GM23338 (cell line): ENCODE measurements at regions not wholly inside any gene's neighbourhood (a gene's known extent, or its start where the extent isn't known, plus 50 kb on each side); places are given as distances from the start of the nearest gene placed in this dataset.

Source experiments
- ATAC-seq: fragments of 200-7000 bp; cut with Tn5 transposase; 3 replicates; pipeline ENCODE4 v1.9.1; 2020
- DNase-seq: peaks from one replicate; pipeline ENCODE4 v3.0.0-alpha.2; 2015; ENCODE audit warnings: low spot score
- H2AFZ ChIP-seq: fragments of 200-600 bp; sonication (generic); 2 replicates; pipeline ENCODE4 v1.8.0; 2016; ENCODE audit warnings: antibody characterized with exemption, mild to moderate bottlenecking, moderate library complexity
- H3F3A ChIP-seq: fragments of 200-600 bp; sonication (generic); replicated peaks from 2 replicates; pipeline ENCODE4 v1.8.0; 2017; ENCODE audit warnings: antibody characterized with exemption, mixed run types, low read depth
- H3K27ac ChIP-seq: fragments of 200-600 bp; sonication (generic); 2 replicates; pipeline ENCODE4 v1.6.1; 2016; ENCODE audit warnings: low read depth
- H3K27me3 ChIP-seq: fragments of 200-600 bp; sonication (generic); 2 replicates; pipeline ENCODE4 v1.8.0; 2016; ENCODE audit warnings: mild to moderate bottlenecking, mixed run types, moderate library complexity; ENCODE audit not compliant: insufficient read depth
- H3K36me3 ChIP-seq: fragments of 200-600 bp; sonication (generic); 2 replicates; pipeline ENCODE4 v1.8.0; 2016; ENCODE audit warnings: mild to moderate bottlenecking; ENCODE audit not compliant: insufficient read depth
- H3K4me1 ChIP-seq: fragments of 200-600 bp; sonication (generic); 2 replicates; pipeline ENCODE4 v1.8.0; 2016; ENCODE audit warnings: mild to moderate bottlenecking, moderate library complexity; ENCODE audit not compliant: insufficient read depth
- H3K4me2 ChIP-seq: fragments of 200-600 bp; sonication (generic); 2 replicates; pipeline ENCODE4 v1.7.1; 2017; ENCODE audit warnings: mixed run types
- H3K4me3 ChIP-seq: fragments of 200-600 bp; sonication (generic); 2 replicates; pipeline ENCODE4 v1.6.1; 2016; ENCODE audit warnings: mixed run types
- H3K79me2 ChIP-seq: fragments of 200-600 bp; sonication (generic); replicated peaks from 2 replicates; pipeline ENCODE4 v1.8.0; 2017; ENCODE audit warnings: mild to moderate bottlenecking; ENCODE audit not compliant: insufficient read depth
- H3K9me2 ChIP-seq: fragments of 200-600 bp; sonication (generic); 2 replicates; pipeline ENCODE4 v1.8.0; 2017; ENCODE audit not compliant: insufficient read depth
- H4K20me1 ChIP-seq: fragments of 200-600 bp; sonication (generic); replicated peaks from 2 replicates; pipeline ENCODE4 v1.8.0; 2017; ENCODE audit warnings: mild to moderate bottlenecking; ENCODE audit not compliant: insufficient read depth
- H3K27ac Mint-ChIP-seq: 2 replicates; pipeline ENCODE4 v1.8.0; 2020; ENCODE audit warnings: inconsistent platforms, mild to moderate bottlenecking, moderate library complexity, mixed read lengths
- H3K27me3 Mint-ChIP-seq: 3 replicates; pipeline ENCODE4 v1.8.0; 2022; ENCODE audit warnings: low read depth, mild to moderate bottlenecking, moderate library complexity, mixed read lengths, inconsistent platforms; ENCODE audit not compliant: insufficient read depth, poor library complexity
- H3K36me3 Mint-ChIP-seq: 3 replicates; pipeline ENCODE4 v1.8.0; 2021; ENCODE audit warnings: low read depth, mild to moderate bottlenecking, inconsistent platforms, moderate library complexity, mixed read lengths
- H3K4me1 Mint-ChIP-seq: 3 replicates; pipeline ENCODE4 v1.8.0; 2020; ENCODE audit warnings: mild to moderate bottlenecking, inconsistent platforms, mixed read lengths
- H3K4me3 Mint-ChIP-seq: 3 replicates; pipeline ENCODE4 v1.8.0; 2021; ENCODE audit warnings: moderate library complexity, mild to moderate bottlenecking, inconsistent platforms, mixed read lengths
- H3K9me3 Mint-ChIP-seq: 3 replicates; pipeline ENCODE4 v1.8.0; 2020; ENCODE audit warnings: moderate library complexity, mild to moderate bottlenecking, inconsistent platforms, mixed read lengths
- CREB1 ChIP-seq: fragments of 250-450 bp; sonication (Bioruptor Pico); IDR thresholded peaks from 2 replicates; pipeline ENCODE4 v1.5.0; 2020; ENCODE audit warnings: low read depth, mild to moderate bottlenecking, moderate library complexity
- EZH2 ChIP-seq: fragments of 200-600 bp; sonication (generic); IDR thresholded peaks from one replicate; pipeline ENCODE4 v1.8.0; 2017; ENCODE audit warnings: antibody characterized with exemption, mild to moderate bottlenecking, low read depth; ENCODE audit not compliant: unreplicated experiment
- EZH2phosphoT487 ChIP-seq: fragments of 200-600 bp; sonication (generic); IDR thresholded peaks from one replicate; pipeline ENCODE4 v1.8.1; 2018; ENCODE audit warnings: antibody characterized with exemption; ENCODE audit not compliant: unreplicated experiment
- JUNB ChIP-seq: IDR thresholded peaks from one replicate; pipeline ENCODE4 v1.6.1; 2016; ENCODE audit warnings: antibody characterized with exemption; ENCODE audit not compliant: unreplicated experiment
- NANOG ChIP-seq: IDR thresholded peaks from 2 replicates; pipeline ENCODE4 v1.6.1; 2016; ENCODE audit warnings: antibody characterized with exemption, borderline replicate concordance
- POLR2AphosphoS5 ChIP-seq: IDR thresholded peaks from 2 replicates; pipeline ENCODE4 v1.6.1; 2016; ENCODE audit warnings: antibody characterized with exemption, low read depth
- REST ChIP-seq: IDR thresholded peaks from one replicate; pipeline ENCODE4 v1.6.1; 2018; ENCODE audit warnings: antibody characterized with exemption; ENCODE audit not compliant: unreplicated experiment
- STAT1 ChIP-seq: IDR thresholded peaks from one replicate; pipeline ENCODE4 v1.6.1; 2016; ENCODE audit warnings: antibody characterized with exemption; ENCODE audit not compliant: unreplicated experiment
- ZNF331 ChIP-seq: fragments of 250-450 bp; sonication (Bioruptor Pico); IDR thresholded peaks from 2 replicates; pipeline ENCODE4 v1.5.0; 2020; ENCODE audit warnings: low read depth, mild to moderate bottlenecking, moderate library complexity
- ZNF462 ChIP-seq: fragments of 250-450 bp; sonication (Bioruptor Pico); IDR thresholded peaks from 2 replicates; pipeline ENCODE4 v1.5.0; 2020; ENCODE audit warnings: mild to moderate bottlenecking, moderate library complexity
- TF ChIP-seq, protein P1 (sequence below), 2 experiments: fragments of 200-600 bp in 1 of 2; sonication (generic) in 1 of 2; conservative IDR thresholded peaks; 2 replicates each; pipeline versions ENCODE4 v1.5.1 to v1.6.1; 2016 to 2017; ENCODE audit warnings: antibody characterized with exemption in 2 of 2, low read depth in 2 of 2, mild to moderate bottlenecking in 2 of 2, moderate library complexity in 1 of 2
- TF ChIP-seq, protein P2 (sequence below): IDR thresholded peaks from 2 replicates; pipeline ENCODE4 v1.6.1; 2016; ENCODE audit warnings: antibody characterized with exemption

- Mint-ChIP-seq H3K9me3 (no peaks in the 10 kb centered on the region), H3K4me1 (no peaks in the 10 kb centered on the region), H3K27ac (no peak overlapping the region), H3K27me3 (peaks cover 3% of the 10 kb centered on the region), H3K4me3 (no peak overlapping the region), H3K36me3 (no peaks in the 10 kb centered on the region; the same call in 2 of the 3 replicates)
- Histone ChIP-seq H3K36me3 (no peaks in the 10 kb centered on the region), H3K79me2 (no peaks in the 10 kb centered on the region), H3K27me3 (no peaks in the 10 kb centered on the region), H3K4me2 (no peak overlapping the region), H3F3A (no peaks in the 10 kb centered on the region), H3K4me3 (no peak overlapping the region), H3K27ac (no peak overlapping the region), H2AFZ (no peak overlapping the region), H3K9me2 (no peaks in the 10 kb centered on the region), H3K4me1 (no peaks in the 10 kb centered on the region), H4K20me1 (no peaks in the 10 kb centered on the region)
- DNase-seq: no peak
- ATAC-seq: no peak
- TF ChIP-seq EZH2phosphoT487 (no peak), ZNF331 (no peak), STAT1 (no peak), ZNF462 (no peak), JUNB (no peak), EZH2 (no peak), POLR2AphosphoS5 (no peak), NANOG (no peak), REST (no peak), CREB1 (CRISPR knock-in tag) (no peak)
- TF ChIP-seq, protein P1, sequence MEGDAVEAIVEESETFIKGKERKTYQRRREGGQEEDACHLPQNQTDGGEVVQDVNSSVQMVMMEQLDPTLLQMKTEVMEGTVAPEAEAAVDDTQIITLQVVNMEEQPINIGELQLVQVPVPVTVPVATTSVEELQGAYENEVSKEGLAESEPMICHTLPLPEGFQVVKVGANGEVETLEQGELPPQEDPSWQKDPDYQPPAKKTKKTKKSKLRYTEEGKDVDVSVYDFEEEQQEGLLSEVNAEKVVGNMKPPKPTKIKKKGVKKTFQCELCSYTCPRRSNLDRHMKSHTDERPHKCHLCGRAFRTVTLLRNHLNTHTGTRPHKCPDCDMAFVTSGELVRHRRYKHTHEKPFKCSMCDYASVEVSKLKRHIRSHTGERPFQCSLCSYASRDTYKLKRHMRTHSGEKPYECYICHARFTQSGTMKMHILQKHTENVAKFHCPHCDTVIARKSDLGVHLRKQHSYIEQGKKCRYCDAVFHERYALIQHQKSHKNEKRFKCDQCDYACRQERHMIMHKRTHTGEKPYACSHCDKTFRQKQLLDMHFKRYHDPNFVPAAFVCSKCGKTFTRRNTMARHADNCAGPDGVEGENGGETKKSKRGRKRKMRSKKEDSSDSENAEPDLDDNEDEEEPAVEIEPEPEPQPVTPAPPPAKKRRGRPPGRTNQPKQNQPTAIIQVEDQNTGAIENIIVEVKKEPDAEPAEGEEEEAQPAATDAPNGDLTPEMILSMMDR (conservative IDR thresholded peaks at IDR 0.05; ENCODE audit: low read depth in 2 of 2): no peak
- TF ChIP-seq, protein P2, sequence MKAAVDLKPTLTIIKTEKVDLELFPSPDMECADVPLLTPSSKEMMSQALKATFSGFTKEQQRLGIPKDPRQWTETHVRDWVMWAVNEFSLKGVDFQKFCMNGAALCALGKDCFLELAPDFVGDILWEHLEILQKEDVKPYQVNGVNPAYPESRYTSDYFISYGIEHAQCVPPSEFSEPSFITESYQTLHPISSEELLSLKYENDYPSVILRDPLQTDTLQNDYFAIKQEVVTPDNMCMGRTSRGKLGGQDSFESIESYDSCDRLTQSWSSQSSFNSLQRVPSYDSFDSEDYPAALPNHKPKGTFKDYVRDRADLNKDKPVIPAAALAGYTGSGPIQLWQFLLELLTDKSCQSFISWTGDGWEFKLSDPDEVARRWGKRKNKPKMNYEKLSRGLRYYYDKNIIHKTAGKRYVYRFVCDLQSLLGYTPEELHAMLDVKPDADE: no peak
These were observed 164.0 kb downstream of the LAT start for GRCh38 chr16:29148867-29149272.
